HG02610 (cell line): ENCODE measurements at regions not wholly inside any gene's neighbourhood (a gene's known extent, or its start where the extent isn't known, plus 50 kb on each side); places are given as distances from the start of the nearest gene placed in this dataset.

ENCODE experiments used
- ATAC-seq: cut with Tn5 transposase; IDR thresholded peaks from one replicate; pipeline ENCODE4 v1.9.1; 2021; ENCODE audit warnings: mild to moderate bottlenecking, moderate library complexity; ENCODE audit not compliant: unreplicated experiment

DNA sequence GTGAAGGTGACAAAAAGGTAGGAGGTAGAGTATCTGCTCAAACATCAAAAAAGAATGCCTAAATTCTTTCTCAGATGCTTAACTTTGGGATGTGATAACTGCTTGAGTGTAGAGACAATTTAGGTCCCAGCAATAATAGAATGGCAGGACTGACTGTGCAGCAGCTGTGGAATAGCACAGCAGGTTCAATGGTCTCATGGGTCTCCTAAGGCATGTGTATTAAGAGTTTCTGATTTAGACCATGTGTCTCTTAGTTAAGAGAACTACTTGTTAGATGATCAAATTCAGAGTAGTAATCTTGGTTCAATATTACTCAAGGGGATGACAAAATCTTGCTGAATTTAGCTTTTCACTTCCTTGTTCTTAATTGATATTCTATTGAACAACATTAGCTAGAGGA is 72.0 kb downstream of the ALX1 start:
- no peak for ATAC-seq

DNA sequence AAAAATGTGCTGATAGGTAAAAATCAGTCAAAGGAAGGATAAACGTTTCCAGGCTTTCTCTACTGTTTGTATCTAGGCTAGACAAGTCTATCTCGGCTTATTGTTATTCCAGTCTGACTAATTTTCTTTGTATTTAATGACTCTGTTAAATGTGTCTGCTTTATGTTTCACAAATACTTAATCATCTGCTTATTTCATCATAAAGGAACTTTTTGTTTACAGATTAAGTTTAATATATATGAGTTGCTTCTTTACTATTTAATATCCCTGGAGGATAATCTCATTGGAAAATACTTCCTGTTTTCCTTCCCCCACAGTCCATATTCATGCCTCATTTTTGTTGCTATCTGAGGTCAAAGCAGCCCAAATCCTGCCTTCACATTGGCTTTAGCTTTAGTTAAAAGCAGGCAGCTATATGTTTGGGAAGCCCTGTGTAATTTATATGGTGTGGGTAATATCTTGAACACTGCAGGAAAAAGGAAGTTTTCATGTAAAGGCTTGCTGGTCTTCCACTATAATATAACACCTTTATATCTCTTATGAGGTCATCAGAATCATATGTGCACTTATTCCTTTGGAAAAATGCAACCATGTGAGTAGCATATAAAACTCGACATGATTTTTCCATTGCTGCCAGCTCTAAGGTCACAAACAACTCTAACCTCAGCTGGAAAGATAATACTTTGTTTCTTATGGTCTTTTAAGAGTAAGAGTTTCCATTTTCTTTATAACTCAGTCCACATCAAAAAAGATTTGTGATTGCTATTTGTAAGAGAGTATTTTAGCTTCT is 76.8 kb downstream of the ALX1 start:
- no peak for ATAC-seq

DNA sequence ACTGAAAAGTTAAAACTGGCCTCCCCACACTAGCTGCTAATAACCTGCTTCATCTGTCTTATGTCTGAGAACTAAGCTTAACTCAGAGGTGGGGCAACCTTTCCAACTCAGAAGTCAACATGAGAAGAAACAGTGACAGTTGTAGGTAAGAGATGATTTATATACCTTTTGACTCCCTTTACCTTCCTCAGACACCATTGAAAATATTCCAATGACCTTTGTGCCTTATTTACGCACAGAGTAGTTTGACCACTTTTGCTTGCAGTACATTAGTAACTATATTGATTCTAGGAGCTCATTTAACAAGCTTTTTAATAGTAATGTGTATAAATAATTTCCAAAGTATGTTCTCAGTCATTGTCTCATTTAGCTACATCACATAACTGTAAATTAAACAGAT is 77.6 kb downstream of the ALX1 start:
- ATAC-seq, result no peak

DNA sequence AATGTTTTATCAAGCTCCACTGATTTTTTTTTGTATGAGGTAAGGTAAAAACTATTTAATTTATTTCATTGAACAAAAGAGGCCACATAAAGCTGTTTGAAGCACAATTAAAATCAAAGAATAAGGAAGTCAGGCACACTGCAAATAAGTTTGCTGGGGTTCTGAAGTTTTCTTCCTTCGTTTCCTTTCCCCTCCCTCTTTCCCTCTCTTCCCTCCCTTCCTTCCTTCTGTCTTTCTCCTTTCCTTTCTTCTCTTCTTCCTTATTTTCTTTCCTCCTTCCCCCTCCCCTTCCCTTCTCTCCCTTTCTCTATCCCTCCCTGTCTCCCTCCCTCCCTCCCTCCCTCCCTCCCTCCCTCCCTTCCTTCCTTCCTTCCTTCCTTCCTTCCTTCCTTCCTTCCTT is 78.7 kb downstream of the ALX1 start:
- ATAC-seq, result no peak

DNA sequence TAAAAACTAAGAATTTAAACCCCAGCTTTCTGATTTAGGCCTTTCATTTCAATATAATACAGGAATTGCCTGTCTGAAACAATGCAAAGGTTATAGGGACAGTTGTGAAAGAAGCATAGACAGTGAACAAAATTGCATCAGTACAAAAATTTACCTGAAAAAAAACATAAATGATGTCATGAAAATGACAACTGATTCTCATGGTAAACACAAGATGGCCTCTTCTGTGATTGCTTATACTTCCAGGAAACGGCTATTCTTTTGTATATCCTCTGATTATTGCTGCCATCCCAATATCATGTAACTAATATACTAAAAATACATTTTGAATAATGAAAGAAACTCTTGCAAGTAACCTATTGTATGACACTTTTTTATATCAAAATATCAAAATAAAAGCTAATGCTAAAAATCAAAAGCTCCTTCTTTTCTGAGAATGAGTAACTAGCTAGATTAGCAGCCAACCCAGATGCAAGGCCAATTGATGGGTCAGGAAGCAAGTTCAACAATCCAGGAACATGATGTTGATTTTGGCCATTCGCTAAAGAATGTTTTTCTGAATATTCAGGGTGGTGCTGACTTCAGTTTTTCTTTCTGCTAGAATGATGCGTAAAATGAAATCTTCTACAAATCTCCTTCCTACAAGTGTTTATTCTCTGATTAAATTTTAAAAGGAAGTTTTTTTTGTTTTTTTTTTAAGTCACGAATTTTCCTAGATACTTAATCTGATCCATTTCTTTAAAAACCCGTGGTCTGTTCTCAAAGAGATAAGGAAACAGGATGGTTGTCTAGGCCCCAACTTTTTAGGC is 83.6 kb downstream of the ALX1 start:
- ATAC-seq, result no peak

DNA sequence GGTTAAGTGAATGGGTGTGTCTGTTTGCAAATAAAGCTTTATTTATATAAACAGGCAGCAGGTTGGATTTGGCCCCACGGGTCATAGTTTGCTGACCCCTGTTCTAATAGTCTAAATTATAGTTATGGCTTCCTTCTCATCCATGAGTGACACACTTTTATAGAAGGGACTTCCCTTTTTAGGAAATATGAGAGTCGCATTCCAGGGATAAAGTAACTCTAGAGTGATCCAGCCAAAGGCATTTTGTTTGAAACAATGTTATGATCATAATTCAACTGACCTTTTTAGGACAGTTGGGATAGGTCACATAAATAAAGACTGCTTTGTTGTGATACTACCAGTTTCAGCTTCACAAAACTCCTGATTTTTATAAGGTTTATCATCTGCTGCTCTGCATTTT is 87.9 kb downstream of the ALX1 start:
- ATAC-seq, result no peak

DNA sequence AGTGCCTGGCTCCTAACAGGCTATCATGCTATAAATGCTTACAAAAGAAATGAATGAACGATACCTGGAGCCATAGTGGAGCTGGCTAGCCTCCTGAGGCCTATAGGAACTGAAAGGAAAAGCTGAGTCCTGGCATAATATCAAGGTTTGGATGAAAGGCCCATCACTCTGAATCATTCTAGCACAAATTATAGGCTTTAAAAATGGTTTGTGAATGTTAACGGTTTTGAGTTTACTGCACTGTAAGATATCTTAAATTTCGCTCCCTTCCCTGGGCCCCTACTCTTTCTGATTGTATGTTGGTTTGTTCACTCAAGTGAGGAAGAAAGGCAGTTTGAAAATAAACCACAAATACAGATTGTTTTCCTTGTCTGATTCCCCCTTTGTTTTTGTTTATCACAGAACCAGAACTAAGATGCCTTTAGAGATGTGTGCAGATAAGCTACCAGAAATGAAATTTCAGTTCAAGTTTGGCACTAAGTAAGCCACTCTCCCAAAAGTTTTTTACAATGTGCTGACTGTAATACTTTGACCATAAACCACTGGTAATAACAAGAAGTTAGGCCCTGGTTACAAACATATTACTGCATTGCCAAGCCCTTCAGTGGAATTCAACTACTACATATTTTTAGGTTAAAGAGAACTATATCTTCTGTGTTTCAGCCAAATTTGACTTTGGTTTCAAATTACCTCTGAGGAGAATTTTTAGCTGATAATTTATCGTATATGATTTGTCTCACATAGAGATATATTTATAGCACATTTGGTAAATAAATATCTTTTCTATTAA is 89.5 kb downstream of the ALX1 start:
- ATAC-seq, result no peak

DNA sequence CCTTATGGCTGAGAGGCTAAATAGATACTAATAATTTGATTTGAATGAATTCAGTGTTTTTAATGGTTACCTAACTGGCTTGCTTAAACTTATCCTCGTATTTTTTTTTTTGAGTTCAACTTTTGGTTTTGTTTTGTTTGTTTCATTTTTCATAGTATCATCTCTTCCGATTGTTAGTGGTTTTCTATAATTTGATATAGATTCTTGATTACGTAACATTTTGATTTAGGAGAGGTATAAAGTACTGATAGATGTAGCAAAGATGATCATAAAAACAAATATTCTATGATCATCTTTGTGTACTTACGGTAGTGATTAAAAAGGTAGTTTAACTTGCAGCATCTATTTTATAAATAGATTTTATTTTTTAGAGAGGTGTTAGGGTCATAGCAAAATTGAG is 93.0 kb downstream of the ALX1 start:
- no peak for ATAC-seq

DNA sequence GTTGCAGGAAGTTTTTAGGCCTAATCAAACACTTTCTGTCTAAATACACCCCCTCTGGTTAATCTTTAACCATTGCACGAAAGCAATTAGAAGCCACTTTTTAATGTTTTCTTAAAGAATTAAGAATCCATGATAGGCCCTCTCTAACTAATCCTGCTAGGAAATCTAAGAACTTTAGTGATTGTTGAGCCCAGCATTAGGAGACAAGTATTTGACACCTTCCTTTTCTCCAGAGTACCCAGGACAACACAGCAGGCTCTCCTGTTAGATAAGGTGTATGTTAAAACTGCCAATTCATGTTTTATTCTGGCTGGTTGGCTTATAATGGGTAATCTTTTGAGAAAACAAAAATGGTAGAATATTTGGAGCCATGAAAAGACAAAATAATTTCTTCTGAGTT is 95.0 kb downstream of the ALX1 start:
- no peak for ATAC-seq

DNA sequence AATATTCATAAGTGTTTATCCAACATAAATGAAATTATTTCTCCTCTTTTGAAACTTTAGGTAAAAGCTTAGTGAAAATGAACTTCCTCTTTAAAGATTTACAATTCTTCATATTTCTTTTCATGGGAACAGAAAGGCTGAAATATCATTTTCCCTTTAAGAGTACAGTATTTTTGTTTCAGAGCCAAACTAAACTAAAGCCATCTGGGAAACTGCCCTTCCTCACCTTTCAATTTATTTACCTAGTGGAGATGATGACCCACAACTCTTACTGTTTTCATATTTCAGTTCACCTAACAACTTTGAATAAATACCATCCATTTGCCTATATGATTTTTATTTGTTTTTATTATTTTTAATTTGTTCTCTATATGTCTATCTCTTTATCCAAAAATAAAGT is 105.4 kb downstream of the ALX1 start:
- no peak for ATAC-seq

DNA sequence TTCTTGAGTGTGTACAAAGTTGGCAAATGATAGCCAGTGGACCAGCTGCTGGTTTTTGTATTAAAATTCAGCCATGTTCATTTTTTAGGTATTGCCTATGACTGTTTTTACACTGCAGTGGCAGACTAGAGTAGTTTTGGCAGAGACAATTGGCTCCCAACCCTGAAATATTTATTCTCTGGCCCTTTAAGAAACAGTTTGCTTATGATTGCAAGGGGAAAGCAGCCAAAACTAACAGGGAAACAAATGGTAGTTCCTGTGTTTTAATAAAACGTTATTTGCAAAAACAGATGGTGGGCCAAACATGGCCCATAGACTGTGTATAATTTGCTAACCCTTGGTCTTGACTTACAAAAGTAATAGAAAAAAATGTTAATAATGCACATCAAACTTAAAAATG is 110.2 kb downstream of the ALX1 start:
- ATAC-seq, result no peak

DNA sequence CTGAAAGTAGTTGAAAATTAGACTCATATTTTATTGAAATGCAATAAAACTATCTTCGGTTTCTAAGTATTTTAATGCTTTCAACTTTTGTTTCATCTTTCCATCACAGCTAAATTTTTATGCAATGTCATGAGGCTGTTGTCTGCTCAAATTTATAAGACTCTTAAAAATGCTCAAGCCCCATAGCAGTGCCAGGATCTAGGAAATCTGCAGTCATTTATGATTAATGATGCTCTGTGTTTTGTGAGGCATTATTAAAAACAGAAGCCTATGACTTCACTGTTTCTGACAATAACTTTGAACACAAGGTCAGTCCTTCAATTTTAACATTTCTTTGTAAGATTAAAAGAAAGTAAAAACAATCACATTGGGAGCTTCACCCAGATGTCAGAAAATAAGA is 112.5 kb downstream of the ALX1 start:
- ATAC-seq, result no peak

DNA sequence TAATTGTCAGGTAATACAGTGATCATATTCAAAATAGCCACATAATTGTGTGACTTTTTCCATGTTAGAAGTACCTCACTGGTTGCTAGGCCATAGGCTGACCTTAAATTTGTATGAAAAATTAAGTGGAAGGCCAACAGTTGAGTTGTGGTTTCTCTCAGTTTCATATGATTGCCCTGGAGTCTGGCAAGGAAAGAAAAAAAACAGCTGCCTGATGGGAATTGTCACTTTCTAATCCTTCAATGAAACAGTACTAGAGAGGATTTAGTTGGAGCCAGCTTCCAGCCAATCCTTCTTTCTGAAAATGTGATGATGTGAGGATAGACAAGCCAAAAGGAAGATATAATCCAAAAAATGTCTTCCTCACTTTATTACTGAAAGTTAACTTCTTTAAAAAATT is 113.6 kb downstream of the ALX1 start:
- no peak for ATAC-seq

DNA sequence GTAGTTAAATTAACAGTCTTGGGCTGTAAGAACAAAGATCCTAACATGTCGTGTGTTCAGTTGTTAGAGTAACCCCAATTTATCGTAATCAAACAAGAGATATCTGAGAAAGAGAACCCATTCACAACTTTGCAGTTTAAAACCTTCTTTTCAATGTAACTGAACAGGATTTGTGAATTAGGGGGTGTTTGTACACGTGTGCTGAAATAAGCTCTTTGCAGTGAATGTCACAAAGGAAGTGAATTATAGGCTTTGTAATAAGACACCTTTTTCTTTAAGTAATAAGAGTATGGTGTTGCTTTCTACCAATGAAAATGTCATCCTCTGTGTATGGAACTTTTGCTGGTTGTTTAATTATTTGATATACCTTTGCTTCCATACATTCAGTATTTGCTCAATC is 114.0 kb downstream of the ALX1 start:
- ATAC-seq, result no peak

DNA sequence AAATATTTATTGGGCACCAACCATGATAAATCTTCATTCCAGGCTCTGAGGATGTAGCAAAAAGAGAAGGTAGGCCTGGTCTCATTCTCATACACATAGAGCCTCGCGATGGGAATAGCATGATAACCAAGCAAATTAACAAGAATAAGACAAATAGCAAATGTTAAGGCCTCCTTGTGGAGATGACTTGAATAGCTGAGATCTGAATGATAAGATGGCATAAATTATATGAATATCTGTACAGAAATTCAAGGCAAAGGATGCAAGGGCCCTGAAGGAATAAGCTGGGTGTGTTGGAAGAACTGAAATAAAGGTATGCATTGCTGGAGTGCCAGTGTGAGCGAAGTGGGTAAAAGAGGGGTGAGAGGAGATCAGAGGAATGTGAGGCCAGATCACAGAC is 114.8 kb downstream of the ALX1 start:
- no peak for ATAC-seq

DNA sequence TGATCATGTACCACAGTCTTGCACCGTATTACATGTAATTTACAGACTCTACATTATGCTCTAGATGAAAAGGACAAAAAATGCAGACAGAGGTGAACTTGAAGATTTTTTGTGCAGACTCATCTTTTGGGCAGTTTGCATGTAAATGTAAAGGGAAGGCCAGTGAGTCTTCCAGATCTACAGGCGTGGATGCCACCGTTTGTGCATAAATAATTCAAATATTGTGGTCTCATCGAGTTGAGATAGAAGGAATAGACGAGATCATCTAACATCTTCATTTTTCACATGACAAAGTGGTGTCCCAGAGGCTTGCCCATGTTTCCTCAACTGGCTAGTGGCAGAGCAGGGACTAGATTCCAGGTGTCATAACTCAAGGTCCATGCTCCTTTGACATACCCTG is 125.2 kb downstream of the ALX1 start:
- ATAC-seq, result no peak

DNA sequence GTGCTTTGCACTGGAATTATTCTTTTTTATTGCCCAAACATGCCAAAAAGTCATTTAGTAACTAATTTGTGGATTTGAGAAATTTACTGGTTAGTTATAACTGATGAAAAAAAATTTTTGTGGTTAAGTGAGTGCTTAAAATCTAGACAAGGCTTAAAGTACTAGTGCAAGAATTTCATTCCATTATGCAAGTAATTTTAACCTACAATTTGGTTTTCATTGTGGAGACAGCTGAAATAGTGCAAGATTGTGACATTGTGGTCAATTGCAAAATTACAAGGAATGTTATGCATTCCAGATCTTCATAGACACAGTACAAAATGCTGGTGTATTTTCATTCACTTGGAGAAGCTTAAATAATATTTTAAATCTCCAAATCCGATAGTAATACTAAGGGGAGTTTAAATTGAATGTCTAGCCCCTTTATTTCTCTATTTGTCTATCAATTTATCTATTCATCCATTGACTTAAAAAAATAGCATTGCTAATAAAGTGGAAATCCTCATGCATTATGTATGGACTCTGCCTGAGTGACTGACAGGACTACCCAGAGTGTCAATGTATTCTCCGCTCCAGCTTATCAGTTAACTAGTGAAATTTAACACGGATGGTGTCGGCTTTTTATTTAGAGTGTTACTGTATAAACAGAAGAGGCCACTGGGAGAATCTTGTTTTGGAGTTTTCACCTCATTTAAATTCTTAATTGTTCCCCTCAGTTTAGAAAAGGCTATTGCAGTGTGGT is 125.9 kb downstream of the ALX1 start:
- ATAC-seq, result no peak

DNA sequence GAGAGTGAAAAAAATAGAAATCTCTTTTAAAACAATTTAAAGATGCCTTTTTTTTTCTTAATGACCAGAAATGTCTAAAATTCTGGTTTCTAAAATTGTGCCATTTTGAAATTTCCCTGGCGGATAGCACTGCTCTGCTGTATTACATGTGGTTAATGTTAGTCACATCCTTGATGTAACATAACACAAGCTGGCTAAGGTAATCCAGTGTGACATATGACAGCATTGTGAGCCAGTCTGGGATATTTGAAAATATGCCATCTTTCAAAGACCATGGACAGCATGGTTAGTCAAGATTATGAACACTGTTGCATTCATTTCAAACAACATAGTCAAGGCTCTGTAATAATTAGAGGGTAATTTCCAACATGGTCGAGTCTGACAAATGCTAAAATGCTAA is 133.2 kb downstream of the ALX1 start:
- ATAC-seq, result no peak

DNA sequence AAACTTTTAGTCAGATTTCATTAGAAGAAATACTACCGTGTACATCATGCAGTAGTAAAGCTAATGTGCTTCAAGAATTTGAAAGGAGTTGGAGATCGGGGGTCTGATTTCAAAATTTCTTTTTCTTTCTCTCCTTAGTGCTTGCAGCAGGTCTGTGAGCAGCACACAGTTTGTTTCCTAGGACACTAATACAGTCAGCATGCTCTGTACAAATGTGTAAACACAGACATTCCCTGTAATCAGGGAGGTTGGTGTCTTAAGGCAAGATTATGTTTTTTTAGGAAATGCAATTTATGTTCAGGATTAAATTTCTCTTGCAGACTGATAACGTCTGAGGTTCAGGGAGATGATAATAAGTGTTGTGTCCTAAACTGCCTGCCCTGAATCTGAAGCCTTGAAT is 142.7 kb downstream of the ALX1 start:
- no peak for ATAC-seq

DNA sequence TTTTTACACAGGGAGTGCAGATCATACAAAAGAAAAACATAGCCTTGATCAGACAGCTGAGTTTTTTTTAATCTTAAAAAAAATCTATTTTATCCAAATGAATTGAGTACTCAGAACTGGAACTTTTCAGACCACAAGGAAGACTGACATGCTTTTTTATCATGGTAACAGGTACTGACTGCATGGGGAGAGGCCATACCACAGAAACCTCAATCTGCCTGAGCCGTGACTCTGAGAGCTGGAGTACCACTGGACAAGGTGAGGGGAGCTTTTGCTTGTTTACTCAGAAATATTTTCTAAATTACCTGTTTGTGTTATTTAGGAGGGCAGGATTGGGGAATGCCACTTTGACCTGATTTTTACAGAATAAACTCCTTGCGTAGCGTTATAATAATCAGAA is 143.9 kb downstream of the ALX1 start:
- peak; percentile 54 for ATAC-seq
